GM23338 (cell line): ENCODE measurements at regions not wholly inside any gene's neighbourhood (a gene's known extent, or its start where the extent isn't known, plus 50 kb on each side); places are given as distances from the start of the nearest gene placed in this dataset.

Experiments
- ATAC-seq: fragments of 200-7000 bp; cut with Tn5 transposase; 3 replicates; pipeline ENCODE4 v1.9.1; 2020
- DNase-seq: peaks from one replicate; pipeline ENCODE4 v3.0.0-alpha.2; 2015; ENCODE audit warnings: low spot score
- H2AFZ ChIP-seq: fragments of 200-600 bp; sonication (generic); 2 replicates; pipeline ENCODE4 v1.8.0; 2016; ENCODE audit warnings: antibody characterized with exemption, mild to moderate bottlenecking, moderate library complexity
- H3F3A ChIP-seq: fragments of 200-600 bp; sonication (generic); replicated peaks from 2 replicates; pipeline ENCODE4 v1.8.0; 2017; ENCODE audit warnings: antibody characterized with exemption, mixed run types, low read depth
- H3K27ac ChIP-seq: fragments of 200-600 bp; sonication (generic); 2 replicates; pipeline ENCODE4 v1.6.1; 2016; ENCODE audit warnings: low read depth
- H3K27me3 ChIP-seq: fragments of 200-600 bp; sonication (generic); 2 replicates; pipeline ENCODE4 v1.8.0; 2016; ENCODE audit warnings: mild to moderate bottlenecking, mixed run types, moderate library complexity; ENCODE audit not compliant: insufficient read depth
- H3K36me3 ChIP-seq: fragments of 200-600 bp; sonication (generic); 2 replicates; pipeline ENCODE4 v1.8.0; 2016; ENCODE audit warnings: mild to moderate bottlenecking; ENCODE audit not compliant: insufficient read depth
- H3K4me1 ChIP-seq: fragments of 200-600 bp; sonication (generic); 2 replicates; pipeline ENCODE4 v1.8.0; 2016; ENCODE audit warnings: mild to moderate bottlenecking, moderate library complexity; ENCODE audit not compliant: insufficient read depth
- H3K4me2 ChIP-seq: fragments of 200-600 bp; sonication (generic); 2 replicates; pipeline ENCODE4 v1.7.1; 2017; ENCODE audit warnings: mixed run types
- H3K4me3 ChIP-seq: fragments of 200-600 bp; sonication (generic); 2 replicates; pipeline ENCODE4 v1.6.1; 2016; ENCODE audit warnings: mixed run types
- H3K79me2 ChIP-seq: fragments of 200-600 bp; sonication (generic); replicated peaks from 2 replicates; pipeline ENCODE4 v1.8.0; 2017; ENCODE audit warnings: mild to moderate bottlenecking; ENCODE audit not compliant: insufficient read depth
- H3K9me2 ChIP-seq: fragments of 200-600 bp; sonication (generic); 2 replicates; pipeline ENCODE4 v1.8.0; 2017; ENCODE audit not compliant: insufficient read depth
- H4K20me1 ChIP-seq: fragments of 200-600 bp; sonication (generic); replicated peaks from 2 replicates; pipeline ENCODE4 v1.8.0; 2017; ENCODE audit warnings: mild to moderate bottlenecking; ENCODE audit not compliant: insufficient read depth
- H3K27ac Mint-ChIP-seq: 2 replicates; pipeline ENCODE4 v1.8.0; 2020; ENCODE audit warnings: inconsistent platforms, mild to moderate bottlenecking, moderate library complexity, mixed read lengths
- H3K27me3 Mint-ChIP-seq: 3 replicates; pipeline ENCODE4 v1.8.0; 2022; ENCODE audit warnings: low read depth, mild to moderate bottlenecking, moderate library complexity, mixed read lengths, inconsistent platforms; ENCODE audit not compliant: insufficient read depth, poor library complexity
- H3K36me3 Mint-ChIP-seq: 3 replicates; pipeline ENCODE4 v1.8.0; 2021; ENCODE audit warnings: low read depth, mild to moderate bottlenecking, inconsistent platforms, moderate library complexity, mixed read lengths
- H3K4me1 Mint-ChIP-seq: 3 replicates; pipeline ENCODE4 v1.8.0; 2020; ENCODE audit warnings: mild to moderate bottlenecking, inconsistent platforms, mixed read lengths
- H3K4me3 Mint-ChIP-seq: 3 replicates; pipeline ENCODE4 v1.8.0; 2021; ENCODE audit warnings: moderate library complexity, mild to moderate bottlenecking, inconsistent platforms, mixed read lengths
- H3K9me3 Mint-ChIP-seq: 3 replicates; pipeline ENCODE4 v1.8.0; 2020; ENCODE audit warnings: moderate library complexity, mild to moderate bottlenecking, inconsistent platforms, mixed read lengths
- CREB1 ChIP-seq: fragments of 250-450 bp; sonication (Bioruptor Pico); IDR thresholded peaks from 2 replicates; pipeline ENCODE4 v1.5.0; 2020; ENCODE audit warnings: low read depth, mild to moderate bottlenecking, moderate library complexity
- CTCF ChIP-seq, 2 experiments: fragments of 200-600 bp in 1 of 2; sonication (generic) in 1 of 2; conservative IDR thresholded peaks; 2 replicates each; pipeline versions ENCODE4 v1.5.1 to v1.6.1; 2016 to 2017; ENCODE audit warnings: antibody characterized with exemption in 2 of 2, low read depth in 2 of 2, mild to moderate bottlenecking in 2 of 2, moderate library complexity in 1 of 2
- ETS1 ChIP-seq: IDR thresholded peaks from 2 replicates; pipeline ENCODE4 v1.6.1; 2016; ENCODE audit warnings: antibody characterized with exemption
- EZH2 ChIP-seq: fragments of 200-600 bp; sonication (generic); IDR thresholded peaks from one replicate; pipeline ENCODE4 v1.8.0; 2017; ENCODE audit warnings: antibody characterized with exemption, mild to moderate bottlenecking, low read depth; ENCODE audit not compliant: unreplicated experiment
- EZH2phosphoT487 ChIP-seq: fragments of 200-600 bp; sonication (generic); IDR thresholded peaks from one replicate; pipeline ENCODE4 v1.8.1; 2018; ENCODE audit warnings: antibody characterized with exemption; ENCODE audit not compliant: unreplicated experiment
- NANOG ChIP-seq: IDR thresholded peaks from 2 replicates; pipeline ENCODE4 v1.6.1; 2016; ENCODE audit warnings: antibody characterized with exemption, borderline replicate concordance
- POLR2AphosphoS5 ChIP-seq: IDR thresholded peaks from 2 replicates; pipeline ENCODE4 v1.6.1; 2016; ENCODE audit warnings: antibody characterized with exemption, low read depth
- REST ChIP-seq: IDR thresholded peaks from one replicate; pipeline ENCODE4 v1.6.1; 2018; ENCODE audit warnings: antibody characterized with exemption; ENCODE audit not compliant: unreplicated experiment
- STAT1 ChIP-seq: IDR thresholded peaks from one replicate; pipeline ENCODE4 v1.6.1; 2016; ENCODE audit warnings: antibody characterized with exemption; ENCODE audit not compliant: unreplicated experiment
- ZNF114 ChIP-seq: fragments of 250-450 bp; sonication (Bioruptor Pico); IDR thresholded peaks from 2 replicates; pipeline ENCODE4 v1.5.0; 2020; ENCODE audit warnings: mild to moderate bottlenecking, moderate library complexity
- ZNF331 ChIP-seq: fragments of 250-450 bp; sonication (Bioruptor Pico); IDR thresholded peaks from 2 replicates; pipeline ENCODE4 v1.5.0; 2020; ENCODE audit warnings: low read depth, mild to moderate bottlenecking, moderate library complexity
- ZNF462 ChIP-seq: fragments of 250-450 bp; sonication (Bioruptor Pico); IDR thresholded peaks from 2 replicates; pipeline ENCODE4 v1.5.0; 2020; ENCODE audit warnings: mild to moderate bottlenecking, moderate library complexity

- no peak for TF ChIP-seq ZNF462 (CRISPR knock-in tag)
- no peak for TF ChIP-seq POLR2AphosphoS5
- TF ChIP-seq REST = no peak
- no peak for TF ChIP-seq CREB1 (CRISPR knock-in tag)
- TF ChIP-seq EZH2 = no peak
- no peak for TF ChIP-seq NANOG
Measured at GRCh38 chr3:36303286-36303685, 77.0 kb upstream of the STAC start (continued).

GRCh38 chr3:36305929-36306520, 74.3 kb upstream of the STAC start:
- H3K79me2 ChIP-seq = no peaks in the 10 kb centered on the region
- no peak overlapping the region for H3K4me3 ChIP-seq
- DNase-seq (no peak), ATAC-seq (no peak)
- no peaks in the 10 kb centered on the region for H3K27me3 Mint-ChIP-seq
- H3K36me3 Mint-ChIP-seq = no peaks in the 10 kb centered on the region
- no peaks in the 10 kb centered on the region for H4K20me1 ChIP-seq
- no peaks in the 10 kb centered on the region for H3K27me3 ChIP-seq
- H3K4me1 ChIP-seq = no peaks in the 10 kb centered on the region
- no peaks in the 10 kb centered on the region for H3K36me3 ChIP-seq
- H2AFZ ChIP-seq = no peak overlapping the region
- H3K4me2 ChIP-seq = no peak overlapping the region
- no peak overlapping the region for H3K4me3 Mint-ChIP-seq
- H3K9me2 ChIP-seq = 0 out of 2 replicates have a peak, but pooled peaks cover 4% of the 10 kb centered on the region
- H3K4me1 Mint-ChIP-seq = no peaks in the 10 kb centered on the region
- no peak overlapping the region for H3K27ac ChIP-seq
- H3F3A ChIP-seq = no peaks in the 10 kb centered on the region
- H3K27ac Mint-ChIP-seq = no peak overlapping the region
- TF ChIP-seq NANOG = no peak
- TF ChIP-seq ETS1 = no peak
- no peak for TF ChIP-seq STAT1
- TF ChIP-seq ZNF331 (CRISPR knock-in tag) = no peak
- TF ChIP-seq CTCF (conservative IDR thresholded peaks at IDR 0.05; ENCODE audit: low read depth in 2 of 2) = no peak
- no peak for TF ChIP-seq ZNF114
- no peak for TF ChIP-seq EZH2phosphoT487
- TF ChIP-seq CREB1 (CRISPR knock-in tag) = no peak
- no peak for TF ChIP-seq EZH2
- TF ChIP-seq POLR2AphosphoS5 = no peak
- no peaks in the 10 kb centered on the region for H3K9me3 Mint-ChIP-seq
